TTC549 (cell line): ENCODE measurements at regions not wholly inside any gene's neighbourhood (a gene's known extent, or its start where the extent isn't known, plus 50 kb on each side); places are given as distances from the start of the nearest gene placed in this dataset.
"Not testable (repeated sequence)": the region's sequence is repeated elsewhere in the genome, so short reads cannot be mapped to it uniquely, and the experiment has no call there.

Experiments used
- FAIRE-seq: peaks from 2 replicates; lab custom pipeline; 2012; peaks lifted over from hg19 to GRCh38; lab: Jason Lieb, UNC

- FAIRE-seq = no peak
Observed at GRCh38 chr4:18138076-18138665, 116.6 kb upstream of the LCORL start.

- no peak for FAIRE-seq
Observed at GRCh38 chr4:18134111-18134510, 112.6 kb upstream of the LCORL start.

- no peak for FAIRE-seq
Observed at GRCh38 chr4:18130256-18130655, 108.7 kb upstream of the LCORL start.

- FAIRE-seq = no peak
Observed at GRCh38 chr4:18128241-18128640, 106.7 kb upstream of the LCORL start.

GRCh38 chr4:18127030-18127429 lies 105.5 kb upstream of the LCORL start:
- no peak for FAIRE-seq

GRCh38 chr4:18113710-18114331 lies 92.3 kb upstream of the LCORL start:
- FAIRE-seq = no peak

GRCh38 chr4:18111081-18111480 lies 89.5 kb upstream of the LCORL start:
- no peak for FAIRE-seq

- FAIRE-seq = no peak
Observed at GRCh38 chr4:18110099-18110498, 88.5 kb upstream of the LCORL start.

GRCh38 chr4:18109676-18110075 lies 88.1 kb upstream of the LCORL start:
- FAIRE-seq = no peak

- FAIRE-seq = not testable (repeated sequence)
Observed at GRCh38 chr4:18107848-18108528, 86.4 kb upstream of the LCORL start.

GRCh38 chr4:18106620-18107019 lies 85.1 kb upstream of the LCORL start:
- FAIRE-seq = no peak

GRCh38 chr4:18105030-18106011 lies 83.8 kb upstream of the LCORL start:
- no peak for FAIRE-seq

- no peak for FAIRE-seq
Observed at GRCh38 chr4:18103876-18104605, 82.5 kb upstream of the LCORL start.

GRCh38 chr4:18100657-18101056 lies 79.1 kb upstream of the LCORL start:
- FAIRE-seq = no peak

- FAIRE-seq = not testable (repeated sequence)
Observed at GRCh38 chr4:18090447-18090846, 68.9 kb upstream of the LCORL start.

GRCh38 chr4:18082236-18082635 lies 60.7 kb upstream of the LCORL start:
- no peak for FAIRE-seq

GRCh38 chr4:18081708-18082107 lies 60.2 kb upstream of the LCORL start:
- no peak for FAIRE-seq

- FAIRE-seq = no peak
Observed at GRCh38 chr4:18077808-18078207, 56.3 kb upstream of the LCORL start.

GRCh38 chr4:18075823-18076433 lies 54.4 kb upstream of the LCORL start:
- FAIRE-seq = no peak

GRCh38 chr4:18071894-18072293 lies 50.3 kb upstream of the LCORL start:
- FAIRE-seq = no peak
